Ishikawa (cell line): ENCODE measurements at regions not wholly inside any gene's neighbourhood (a gene's known extent, or its start where the extent isn't known, plus 50 kb on each side); places are given as distances from the start of the nearest gene placed in this dataset.

Experiments
- CEBPB ChIP-seq: IDR thresholded peaks from 2 replicates; pipeline ENCODE4 v1.6.1; 2012
- CREB1 ChIP-seq: IDR thresholded peaks from 2 replicates; pipeline ENCODE4 v1.6.1; 2012; ENCODE audit warnings: low read depth
- EGR1 ChIP-seq: IDR thresholded peaks from 2 replicates; pipeline ENCODE4 v1.6.1; 2012
- EP300 ChIP-seq: IDR thresholded peaks from 2 replicates; pipeline ENCODE4 v1.6.1; 2012; ENCODE audit warnings: borderline replicate concordance
- FOXM1 ChIP-seq: IDR thresholded peaks from 2 replicates; pipeline ENCODE4 v1.6.1; 2012; ENCODE audit warnings: low read depth, borderline replicate concordance
- NFIC ChIP-seq: IDR thresholded peaks from 2 replicates; pipeline ENCODE4 v1.6.1; 2012
- RAD21 ChIP-seq: IDR thresholded peaks from 2 replicates; pipeline ENCODE4 v1.6.1; 2012; ENCODE audit warnings: low read depth
- REST ChIP-seq: IDR thresholded peaks from 2 replicates; pipeline ENCODE4 v1.6.1; 2012; ENCODE audit warnings: low read depth, mild to moderate bottlenecking
- TCF12 ChIP-seq: IDR thresholded peaks from 2 replicates; pipeline ENCODE4 v1.6.1; 2012; ENCODE audit warnings: low read depth
- TEAD4 ChIP-seq: IDR thresholded peaks from 2 replicates; pipeline ENCODE4 v1.6.1; 2012
- YY1 ChIP-seq: IDR thresholded peaks from 2 replicates; pipeline ENCODE4 v1.6.1; 2012; ENCODE audit warnings: low read depth
- ZBTB7A ChIP-seq: IDR thresholded peaks from 2 replicates; pipeline ENCODE4 v1.6.1; 2012; ENCODE audit warnings: low read depth
- TF ChIP-seq, protein P1 (sequence below): IDR thresholded peaks from 2 replicates; pipeline ENCODE4 v1.6.1; 2012
- TF ChIP-seq, protein P2 (sequence below): IDR thresholded peaks from 2 replicates; pipeline ENCODE4 v1.6.1; 2012

- TF ChIP-seq, protein P1, sequence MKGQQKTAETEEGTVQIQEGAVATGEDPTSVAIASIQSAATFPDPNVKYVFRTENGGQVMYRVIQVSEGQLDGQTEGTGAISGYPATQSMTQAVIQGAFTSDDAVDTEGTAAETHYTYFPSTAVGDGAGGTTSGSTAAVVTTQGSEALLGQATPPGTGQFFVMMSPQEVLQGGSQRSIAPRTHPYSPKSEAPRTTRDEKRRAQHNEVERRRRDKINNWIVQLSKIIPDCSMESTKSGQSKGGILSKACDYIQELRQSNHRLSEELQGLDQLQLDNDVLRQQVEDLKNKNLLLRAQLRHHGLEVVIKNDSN, result no peak
- TF ChIP-seq RAD21 (no peak), REST (no peak), NFIC (no peak), YY1 (no peak), CEBPB (no peak), FOXM1 (no peak), EP300 (no peak)
- TF ChIP-seq, protein P2, sequence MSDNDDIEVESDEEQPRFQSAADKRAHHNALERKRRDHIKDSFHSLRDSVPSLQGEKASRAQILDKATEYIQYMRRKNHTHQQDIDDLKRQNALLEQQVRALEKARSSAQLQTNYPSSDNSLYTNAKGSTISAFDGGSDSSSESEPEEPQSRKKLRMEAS, result no peak
These were observed 826.7 kb upstream of the ACVR2A start for GRCh38 chr2:147017951-147018645.

DNA sequence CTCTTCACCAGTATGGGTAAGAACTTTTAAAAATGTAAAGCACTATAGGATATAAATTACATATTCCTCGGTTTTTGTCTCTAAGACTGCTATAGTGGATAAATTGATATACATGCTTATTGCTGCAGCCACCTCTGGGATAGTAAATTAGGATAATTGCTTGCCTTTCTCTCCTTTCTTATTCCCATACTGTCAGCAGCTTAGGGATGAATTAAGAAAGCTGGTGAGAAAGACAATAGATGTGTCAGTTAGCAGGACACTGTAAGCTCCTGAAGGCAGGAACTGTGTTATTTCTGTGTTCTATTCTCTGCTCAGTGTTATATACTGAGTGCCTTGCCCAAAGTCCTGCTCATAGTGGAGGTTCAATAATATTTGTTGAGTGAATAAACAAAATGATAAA is 828.6 kb upstream of the ACVR2A start:
- TF ChIP-seq CREB1 (no peak), REST (no peak), NFIC (no peak), FOXM1 (no peak)
- TF ChIP-seq, protein P1, result no peak

- TF ChIP-seq CREB1 (no peak), TEAD4 (no peak)
These were observed 829.2 kb upstream of the ACVR2A start for GRCh38 chr2:147015591-147015990.

DNA sequence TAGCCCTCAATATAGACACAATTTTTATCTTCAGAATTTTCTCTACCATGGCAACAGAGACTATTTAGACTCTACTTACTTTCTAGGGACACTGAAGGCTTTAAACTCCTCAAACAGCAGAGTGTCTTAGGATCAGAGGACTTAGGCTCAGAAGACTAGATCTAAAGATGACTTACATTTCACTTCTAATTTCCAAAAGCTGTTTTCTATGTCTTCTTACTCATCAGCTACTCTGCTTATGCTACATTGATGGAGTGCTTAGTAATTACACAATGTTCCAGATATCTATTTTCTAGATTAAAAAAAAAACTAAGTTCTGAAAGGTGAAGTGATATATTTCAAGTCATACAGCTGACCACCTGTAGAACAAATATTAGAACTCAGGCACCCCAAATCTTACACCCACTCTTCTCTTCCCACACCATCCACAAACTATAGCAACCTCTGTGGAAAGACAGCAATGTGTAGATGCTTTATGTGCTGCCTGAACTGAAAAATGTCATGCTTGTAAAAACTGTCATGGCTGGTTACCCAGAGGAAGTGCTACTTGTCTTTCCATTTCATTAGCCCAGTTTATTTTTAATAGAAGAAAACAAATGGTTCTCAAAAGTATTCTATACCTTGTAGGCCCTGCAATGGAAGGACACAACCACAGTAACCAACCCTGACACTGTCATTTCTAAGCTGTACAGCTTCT is 831.0 kb upstream of the ACVR2A start:
- TF ChIP-seq EGR1, result no peak
- TF ChIP-seq, protein P1, result no peak
- TF ChIP-seq TCF12, result no peak
- no peak for TF ChIP-seq EP300
- no peak for TF ChIP-seq YY1
- no peak for TF ChIP-seq CREB1
- no peak for TF ChIP-seq ZBTB7A
- no peak for TF ChIP-seq FOXM1
- TF ChIP-seq, protein P2, result no peak
- no peak for TF ChIP-seq REST
- TF ChIP-seq NFIC, result no peak
- TF ChIP-seq TEAD4, result no peak
- no peak for TF ChIP-seq RAD21
